SH-SY5Y (cell line): ENCODE measurements at regions not wholly inside any gene's neighbourhood (a gene's known extent, or its start where the extent isn't known, plus 50 kb on each side); places are given as distances from the start of the nearest gene placed in this dataset.

Source experiments
- GATA2 ChIP-seq: IDR thresholded peaks from 2 replicates; pipeline ENCODE4 v1.6.1; 2011; ENCODE audit warnings: mild to moderate bottlenecking, low read depth, low read length
- GATA3 ChIP-seq: IDR thresholded peaks from 2 replicates; pipeline ENCODE4 v1.6.1; 2011; ENCODE audit warnings: low read depth, mild to moderate bottlenecking, low read length, moderate library complexity

DNA sequence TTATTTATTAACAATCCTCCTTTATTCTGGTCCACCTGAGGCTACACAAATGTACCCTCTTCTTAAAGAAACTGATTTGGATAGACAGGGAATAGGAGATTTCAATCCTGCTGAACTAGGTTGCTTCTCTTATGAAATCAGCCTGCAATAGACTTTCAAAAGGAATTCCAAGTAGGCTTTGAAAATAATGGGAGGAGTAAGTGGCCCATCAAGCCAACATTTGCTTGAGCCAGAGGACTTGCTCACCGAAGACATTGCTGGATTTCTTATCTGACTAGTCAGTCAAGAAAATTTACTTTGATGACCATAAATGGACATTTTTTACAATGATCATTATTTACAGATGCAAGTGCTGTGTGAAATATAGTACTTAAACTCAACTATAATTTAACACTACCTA lies 82.8 kb upstream of the RASSF8 start:
- TF ChIP-seq GATA2 (no peak), GATA3 (no peak)

DNA sequence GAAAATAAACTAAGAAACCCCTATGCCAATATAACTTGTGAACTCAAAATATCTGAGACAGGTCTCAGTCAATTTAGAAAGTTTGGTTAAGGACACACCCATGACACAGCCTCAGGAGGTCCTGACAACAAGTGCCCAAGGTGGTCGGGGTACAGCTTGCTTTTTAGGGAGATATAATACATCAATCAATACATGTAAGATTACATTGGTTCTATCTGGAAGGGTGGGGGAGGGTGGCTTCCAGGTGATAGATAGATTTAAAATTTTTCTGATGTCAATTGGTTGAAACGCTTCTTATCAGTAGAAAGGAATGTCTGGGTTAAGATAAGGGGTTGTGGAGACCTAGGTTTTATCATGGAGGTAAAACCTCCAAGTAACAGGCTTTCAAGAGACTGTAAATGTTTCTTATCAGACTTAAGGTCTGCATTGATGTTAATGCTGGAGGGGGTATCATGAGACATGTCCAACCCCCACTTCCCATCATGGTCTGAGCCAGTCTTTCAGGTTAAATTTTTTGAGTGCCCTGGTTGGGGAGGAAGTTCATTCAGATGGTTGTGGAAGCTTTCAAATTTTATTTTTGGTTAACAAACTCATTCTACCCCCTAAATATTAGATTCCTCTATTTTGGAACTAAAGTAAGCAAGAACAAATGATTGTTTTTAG lies 82.0 kb upstream of the RASSF8 start:
- TF ChIP-seq GATA2 (no peak), GATA3 (no peak)

DNA sequence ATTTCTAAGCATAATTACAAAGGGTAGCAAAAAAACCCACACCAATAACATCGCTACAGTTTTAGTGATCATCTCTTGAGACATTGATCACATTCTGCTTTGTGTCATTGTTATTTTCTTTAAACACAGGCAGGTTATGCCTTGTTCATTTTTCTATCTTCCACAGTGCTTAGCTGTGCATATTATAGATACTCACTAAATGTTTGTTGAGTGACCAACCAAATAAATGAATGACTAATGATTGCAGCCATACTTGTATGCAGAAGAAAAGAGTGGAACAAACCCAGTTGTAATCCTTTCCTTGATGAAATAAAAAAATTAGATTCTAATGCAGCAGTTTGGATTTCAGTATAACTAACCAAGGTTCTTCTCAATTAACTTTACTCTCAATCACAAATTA lies 81.0 kb upstream of the RASSF8 start:
- no peak for TF ChIP-seq GATA3
- no peak for TF ChIP-seq GATA2

DNA sequence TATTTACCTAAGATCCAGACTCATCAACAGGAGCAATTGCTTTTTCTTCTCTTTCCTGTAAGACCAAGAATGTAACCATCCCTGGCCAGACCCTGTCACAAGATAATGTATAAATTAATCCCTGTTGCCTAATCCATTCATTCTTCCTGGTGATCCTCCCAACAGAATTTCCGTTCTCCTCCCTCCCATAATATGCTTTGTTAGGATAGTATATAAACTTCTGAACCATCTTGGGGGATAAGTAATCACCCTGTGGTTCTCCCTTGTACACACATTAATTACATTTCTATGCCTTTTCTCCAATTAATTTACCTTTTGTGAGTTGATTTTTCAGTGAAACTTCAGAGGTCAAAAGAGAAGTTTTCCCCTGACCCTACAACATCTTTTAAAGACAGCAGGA lies 76.2 kb upstream of the RASSF8 start:
- TF ChIP-seq GATA3 (no peak), GATA2 (no peak)

DNA sequence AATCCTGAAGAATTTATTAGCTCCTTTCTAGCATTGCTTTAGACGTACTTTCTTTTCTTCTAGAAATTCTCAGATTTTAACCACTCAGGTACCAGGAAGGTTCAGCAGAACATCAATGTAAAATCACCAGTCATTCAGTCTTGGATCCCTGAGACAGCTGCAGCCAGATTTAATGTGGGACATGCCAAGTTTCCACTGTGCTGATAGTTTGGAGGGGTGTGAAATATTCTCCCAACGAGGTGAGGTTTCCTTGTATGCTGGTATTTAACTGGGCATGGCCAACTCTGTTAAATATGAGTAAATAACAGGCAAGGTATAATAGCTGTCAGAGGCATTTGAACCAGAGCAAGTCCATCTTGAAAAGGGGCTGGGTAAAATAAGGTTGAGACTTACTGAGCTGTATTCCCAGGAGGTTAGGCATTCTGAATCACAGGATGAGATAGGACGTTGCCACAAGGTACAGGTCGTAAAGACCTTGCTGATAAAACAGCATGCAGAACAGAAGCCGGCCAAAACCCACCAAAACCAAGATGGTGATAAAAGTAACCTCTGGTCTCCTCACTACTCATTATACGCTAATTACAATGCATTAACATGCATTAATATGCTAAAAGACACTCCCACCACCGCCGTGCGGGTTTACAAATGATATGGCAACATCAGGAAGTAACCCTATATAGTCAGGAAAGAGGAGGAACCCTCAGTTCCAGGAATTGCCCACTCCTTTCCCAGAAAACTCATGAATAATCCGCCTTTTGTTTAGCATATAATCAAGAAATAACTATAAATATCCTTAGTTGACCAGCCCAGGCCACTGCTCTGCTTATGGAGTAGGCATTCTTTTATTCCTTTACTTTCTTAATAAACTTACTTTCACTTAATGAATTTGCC lies 75.2 kb upstream of the RASSF8 start:
- TF ChIP-seq GATA3 = no peak
- TF ChIP-seq GATA2 = no peak

DNA sequence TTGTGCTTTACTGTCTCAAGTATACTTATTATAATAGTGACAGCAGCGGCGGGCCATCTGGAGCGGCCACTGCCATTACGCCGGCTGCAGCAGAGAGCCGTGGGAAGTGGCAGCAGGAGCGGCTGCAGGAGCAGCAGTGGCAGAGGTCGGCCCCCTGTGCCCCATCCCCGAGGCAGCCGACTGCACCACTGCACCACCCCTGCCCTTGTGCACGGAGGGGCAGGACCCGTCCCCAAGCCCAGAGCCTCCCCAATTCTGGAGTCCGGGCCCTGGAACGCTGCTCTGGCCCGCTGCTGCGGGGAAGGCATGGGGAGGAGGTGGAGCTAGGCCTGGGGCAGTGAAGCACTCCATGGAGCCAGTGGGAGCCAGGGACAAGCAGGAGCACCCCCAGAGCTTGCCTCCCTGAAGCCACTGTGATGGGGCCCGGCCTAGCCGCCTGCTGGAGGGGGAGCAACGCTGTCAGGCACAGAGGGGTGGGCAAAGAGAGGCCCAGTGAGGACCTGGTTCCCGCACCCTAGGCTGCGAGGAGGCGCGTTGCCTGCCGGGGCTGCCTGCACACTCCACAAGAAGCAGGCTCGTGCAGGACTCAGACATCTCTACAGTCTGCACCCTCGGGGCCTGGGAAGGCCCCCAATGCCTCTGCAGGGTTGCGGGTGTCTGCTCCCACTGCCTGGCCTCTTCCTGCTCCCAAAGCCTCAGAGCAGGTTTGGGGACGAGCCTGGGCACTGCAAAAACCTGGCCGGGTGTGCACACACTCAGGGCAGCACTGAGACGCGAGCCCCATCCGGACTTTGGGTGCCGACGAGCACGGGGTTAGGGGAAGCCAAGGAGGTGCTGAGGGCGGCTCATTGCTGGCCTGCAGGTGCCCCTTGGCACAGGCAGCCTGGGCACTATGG lies 74.2 kb upstream of the RASSF8 start:
- no peak for TF ChIP-seq GATA2
- no peak for TF ChIP-seq GATA3

DNA sequence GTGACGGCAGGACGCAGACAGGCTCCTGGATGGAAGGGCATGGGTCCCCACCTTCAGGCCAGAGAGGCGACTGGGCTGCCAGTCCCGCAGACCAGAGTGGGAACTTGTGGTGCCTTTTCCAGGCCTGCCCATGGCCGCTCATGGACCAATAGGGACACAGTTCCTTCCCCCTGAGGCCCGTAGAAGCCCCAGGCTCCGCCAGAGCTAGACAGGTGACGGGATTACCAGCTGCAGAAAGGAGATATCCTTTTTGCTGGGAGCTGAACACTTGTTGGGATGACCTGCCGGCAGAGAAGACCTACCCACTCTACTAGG lies 73.6 kb upstream of the RASSF8 start:
- TF ChIP-seq GATA2 = no peak
- TF ChIP-seq GATA3 = no peak

DNA sequence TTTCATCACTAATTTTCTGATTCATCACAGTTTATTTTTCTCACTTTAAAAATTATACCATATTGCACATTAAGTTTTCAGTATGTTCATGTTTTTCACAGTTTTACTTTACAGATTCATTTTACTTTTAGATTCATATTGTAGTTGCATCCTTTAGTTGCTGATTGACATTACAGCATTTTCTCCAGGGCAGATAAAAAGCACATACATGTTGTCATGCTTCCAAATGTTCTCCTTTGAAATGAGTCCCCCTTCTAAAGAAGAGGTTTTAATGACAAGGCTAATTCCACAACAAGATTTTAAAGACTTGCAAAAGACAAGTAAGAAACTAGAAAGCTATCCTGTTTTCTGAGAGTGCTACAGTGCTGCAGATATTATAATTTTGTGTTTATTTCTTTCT lies 72.1 kb upstream of the RASSF8 start:
- TF ChIP-seq GATA3 = no peak
- no peak for TF ChIP-seq GATA2

DNA sequence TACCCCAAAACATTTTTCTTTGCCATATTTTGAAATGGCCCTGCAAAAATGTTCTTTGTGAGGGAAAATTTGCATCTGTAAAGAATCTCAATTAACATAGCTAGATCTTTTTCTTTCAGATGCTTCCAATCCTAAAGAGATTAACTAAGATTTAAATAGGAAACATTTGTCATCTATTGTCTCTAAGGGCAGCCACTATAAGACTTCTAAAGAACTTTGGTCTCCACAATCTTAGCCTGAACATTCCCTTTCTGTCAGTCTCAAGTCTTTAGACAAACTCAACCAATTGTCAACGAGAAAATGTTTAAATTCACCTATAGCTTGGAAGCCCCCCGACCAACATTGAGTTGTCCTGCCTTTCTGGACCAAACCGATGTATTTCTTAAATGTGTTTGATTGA lies 71.1 kb upstream of the RASSF8 start:
- TF ChIP-seq GATA2 (no peak), GATA3 (no peak)

DNA sequence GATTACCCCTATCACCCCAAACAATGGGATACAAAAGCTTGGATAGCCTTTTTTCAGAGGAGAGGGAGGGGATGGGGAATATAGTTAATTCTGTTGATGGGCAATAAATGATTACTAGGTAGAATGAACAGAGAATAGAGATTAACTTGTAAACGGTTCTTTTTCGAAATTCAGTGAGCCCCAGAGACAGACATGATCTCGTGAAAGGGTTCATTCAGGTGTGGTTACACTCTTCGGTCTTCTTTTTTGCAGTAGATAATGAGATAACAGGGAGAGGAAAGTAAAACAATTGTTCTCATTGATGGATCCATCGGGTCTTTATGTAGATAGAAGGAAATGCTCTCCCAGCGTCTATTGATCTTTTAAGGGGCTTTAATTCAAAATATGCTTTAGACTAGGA lies 69.3 kb upstream of the RASSF8 start:
- TF ChIP-seq GATA3 (no peak), GATA2 (no peak)

DNA sequence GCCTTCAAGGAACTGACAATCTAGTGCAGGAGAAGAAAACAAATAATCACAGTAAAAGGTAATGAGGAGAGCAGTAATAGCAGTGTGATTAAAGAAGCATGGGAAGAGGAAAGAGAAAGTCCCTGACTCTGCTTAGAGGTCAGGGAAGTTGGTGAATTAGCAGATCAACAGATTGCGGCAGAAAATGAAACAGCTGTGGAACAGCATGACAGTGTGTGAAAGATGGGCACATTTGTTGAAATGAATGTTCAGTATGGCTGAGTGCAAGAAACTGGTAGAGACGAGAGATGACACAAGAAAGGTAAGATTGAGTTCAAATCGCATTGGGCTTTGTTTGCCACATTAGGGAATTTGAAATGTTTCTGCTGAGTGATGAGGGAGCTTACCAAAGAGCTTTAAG lies 63.7 kb upstream of the RASSF8 start:
- TF ChIP-seq GATA2 (no peak), GATA3 (no peak)

DNA sequence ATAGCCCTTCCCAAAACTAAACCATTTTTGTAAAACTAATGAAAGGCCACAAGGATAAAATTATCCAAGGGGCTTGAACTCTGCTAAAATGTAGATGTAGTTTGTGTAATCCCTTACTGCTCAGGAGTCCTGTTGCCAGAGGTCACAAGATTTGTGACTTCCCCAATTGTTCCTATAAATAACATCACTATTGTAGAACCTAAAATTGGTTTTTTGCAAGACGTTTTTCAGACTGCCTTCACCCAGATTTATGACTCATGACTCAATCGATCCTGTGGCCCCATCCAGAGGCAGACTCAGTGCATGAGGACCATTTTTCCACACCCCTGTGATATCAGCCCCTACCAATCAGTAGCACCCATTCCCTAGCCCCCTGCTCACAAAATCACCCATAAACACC lies 61.5 kb upstream of the RASSF8 start:
- TF ChIP-seq GATA2 (no peak), GATA3 (no peak)

DNA sequence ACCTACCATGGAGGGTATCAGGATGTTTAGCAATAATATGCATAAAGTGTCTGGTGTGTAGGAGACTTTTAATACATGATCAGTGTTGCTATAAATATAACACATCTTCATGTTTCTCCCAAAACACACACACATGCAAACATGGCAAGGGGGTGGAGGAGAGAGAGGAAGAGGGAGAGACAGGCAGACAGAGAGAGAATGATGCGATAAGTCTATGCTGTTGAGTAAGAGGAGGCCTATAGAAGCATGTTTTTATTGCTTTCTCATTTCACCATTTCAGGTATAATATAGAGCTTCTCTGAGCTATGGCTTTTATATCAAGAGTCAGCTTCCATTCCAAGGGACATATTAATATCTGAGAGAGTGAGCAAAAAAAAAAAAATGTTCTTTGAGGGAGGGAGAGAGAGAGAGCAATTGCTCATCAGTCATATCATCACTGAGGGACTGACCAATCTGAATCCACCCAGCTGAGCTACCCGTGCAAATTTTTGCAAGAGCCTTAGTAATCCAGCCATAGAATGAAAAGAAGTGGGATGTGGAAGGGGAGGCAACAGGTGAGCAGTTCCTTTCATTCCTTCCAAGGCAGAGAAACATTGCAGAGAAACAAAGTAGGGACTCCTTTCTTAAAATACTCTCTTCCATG lies 54.8 kb upstream of the RASSF8 start:
- TF ChIP-seq GATA3 (no peak), GATA2 (no peak)

DNA sequence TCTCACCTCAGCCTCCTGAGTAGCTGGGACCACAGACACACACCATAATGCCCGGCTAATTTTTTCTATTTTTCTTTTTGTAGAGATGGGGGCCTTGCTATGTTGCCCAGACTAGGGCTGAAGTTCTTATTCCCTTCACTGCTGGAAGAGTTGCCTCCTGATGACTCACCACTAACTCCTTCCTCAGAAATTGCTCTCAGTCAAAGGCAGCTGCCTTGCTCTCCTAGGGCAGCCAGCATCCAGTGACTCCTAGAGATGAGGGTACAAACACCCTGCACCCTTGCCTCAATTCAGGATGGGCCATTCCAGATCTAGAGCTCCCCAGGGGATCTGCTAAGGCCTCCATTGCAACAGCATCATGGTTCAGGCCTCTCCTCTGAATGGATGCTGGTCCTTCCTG lies 54.0 kb upstream of the RASSF8 start:
- TF ChIP-seq GATA2 = no peak
- TF ChIP-seq GATA3 = no peak
